Activated CD4-positive, CD25-positive, alpha-beta regulatory T cell treated with anti-CD3 and anti-CD28 coated beads, Interleukin-2, amount 50 U/mL, for 16 hours (primary cell): ENCODE measurements at regions not wholly inside any gene's neighbourhood (a gene's known extent, or its start where the extent isn't known, plus 50 kb on each side); places are given as distances from the start of the nearest gene placed in this dataset.
"Not testable (repeated sequence)": the region's sequence is repeated elsewhere in the genome, so short reads cannot be mapped to it uniquely, and the experiment has no call there.

Experiments used
- DNase-seq: peaks from one replicate; pipeline ENCODE4 v3.0.0-alpha.2; 2020; ENCODE audit warnings: low read depth, low spot score

DNA sequence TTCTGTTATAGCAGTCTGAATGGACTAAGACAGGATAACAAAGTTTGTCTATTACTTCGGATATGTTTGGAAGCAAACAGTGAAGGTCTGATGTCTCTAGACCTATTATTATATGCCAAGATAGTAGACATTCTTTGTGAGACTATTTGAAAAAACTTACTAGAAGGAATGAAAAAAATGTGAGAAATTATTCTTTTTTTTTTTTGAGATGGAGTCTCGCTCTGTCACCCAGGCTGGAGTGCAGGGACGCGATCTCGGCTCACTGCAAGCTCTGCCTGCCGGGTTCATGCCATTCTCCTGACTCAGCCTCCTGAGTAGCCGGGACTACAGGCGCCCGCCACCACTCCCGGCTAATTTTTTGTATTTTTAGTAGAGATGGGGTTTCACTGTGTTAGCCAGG lies 690.7 kb upstream of the SLC35B3 start:
- not testable (repeated sequence) for DNase-seq

DNA sequence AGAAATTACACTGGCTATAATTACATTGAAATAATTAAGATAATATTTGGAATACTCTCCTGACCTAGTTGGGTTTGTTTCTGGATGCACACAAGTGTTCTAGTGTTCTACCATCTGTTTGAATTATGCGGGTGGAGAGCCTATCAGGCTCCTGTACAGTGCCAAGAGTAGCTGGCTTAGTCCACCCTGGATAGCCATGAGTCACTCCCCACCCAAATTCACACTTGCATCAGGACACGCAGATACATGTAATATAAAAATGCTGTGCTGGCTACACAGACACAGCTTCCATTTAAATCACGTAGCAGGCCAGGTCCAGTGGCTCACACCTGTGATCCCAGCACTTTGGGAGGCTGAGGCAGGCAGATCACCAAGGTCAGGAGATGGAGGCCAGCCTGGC lies 686.2 kb upstream of the SLC35B3 start:
- no peak for DNase-seq

DNA sequence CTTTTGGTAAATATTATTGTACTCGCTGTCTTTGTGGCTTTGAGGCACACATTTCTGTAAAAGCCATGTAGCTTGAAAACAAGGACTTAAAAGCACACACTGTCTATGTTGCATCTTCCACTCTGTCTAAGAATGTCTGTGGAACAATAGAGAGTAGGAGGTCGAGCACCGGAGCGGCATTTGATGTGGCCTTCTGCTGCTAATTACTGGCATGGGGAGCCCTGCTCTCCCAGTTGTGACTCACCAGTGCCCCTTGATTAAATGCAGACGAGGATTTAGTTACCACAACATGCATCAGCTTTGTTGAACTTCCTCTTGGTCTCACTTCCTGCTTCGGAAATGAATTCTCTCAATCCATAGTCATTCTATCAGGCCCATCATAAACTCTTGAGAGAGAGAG lies 680.7 kb upstream of the SLC35B3 start:
- DNase-seq = no peak

DNA sequence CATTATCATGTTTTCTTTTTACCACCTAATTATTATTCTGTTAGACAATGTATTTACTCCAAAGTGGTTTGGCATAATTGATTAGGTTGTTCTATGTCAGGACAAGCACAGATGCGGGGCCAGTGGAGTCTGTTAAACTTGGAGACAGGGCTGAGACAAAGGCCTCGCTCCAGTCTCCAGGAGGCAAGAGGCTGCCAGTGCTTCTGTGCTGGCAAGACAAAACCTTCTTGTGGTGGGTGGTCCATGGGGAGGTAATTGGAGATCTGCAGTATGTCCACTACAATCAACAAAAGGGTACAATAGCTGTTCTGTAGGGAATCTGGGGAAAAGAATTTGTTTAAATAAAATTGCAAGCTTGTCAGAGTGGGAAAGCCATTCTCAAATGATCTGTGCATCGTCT lies 677.2 kb upstream of the SLC35B3 start:
- no peak for DNase-seq

DNA sequence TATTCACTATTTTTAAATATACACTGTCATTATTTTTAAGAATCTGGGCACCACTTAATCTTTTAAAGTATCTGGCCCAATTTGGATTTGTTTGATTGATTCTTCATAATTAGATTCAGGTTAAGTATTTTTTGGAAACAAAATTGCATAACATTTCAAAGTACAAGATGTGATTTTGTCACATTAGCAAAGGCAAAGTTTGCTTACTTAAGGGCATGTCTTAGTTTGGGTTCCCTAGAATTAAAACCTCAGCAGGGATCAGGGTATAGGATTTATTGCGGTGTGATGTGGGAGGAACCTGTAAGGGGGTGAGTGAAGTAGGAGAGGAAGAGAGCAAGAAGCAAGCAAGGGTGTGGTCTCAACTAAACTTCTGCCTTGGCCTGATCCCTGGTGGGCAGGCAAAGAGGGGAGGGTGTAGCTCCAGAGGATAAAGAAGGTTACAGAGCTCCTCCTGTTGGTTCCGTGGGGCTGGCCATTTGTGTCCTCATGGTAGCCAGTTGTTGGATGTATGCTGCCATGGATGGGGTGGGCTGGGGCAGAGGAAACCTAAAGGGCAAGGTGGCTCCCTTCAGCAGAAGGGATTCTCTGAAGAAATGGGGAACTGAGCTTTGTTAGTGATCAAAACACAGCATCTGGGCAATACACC lies 668.7 kb upstream of the SLC35B3 start:
- no peak for DNase-seq

DNA sequence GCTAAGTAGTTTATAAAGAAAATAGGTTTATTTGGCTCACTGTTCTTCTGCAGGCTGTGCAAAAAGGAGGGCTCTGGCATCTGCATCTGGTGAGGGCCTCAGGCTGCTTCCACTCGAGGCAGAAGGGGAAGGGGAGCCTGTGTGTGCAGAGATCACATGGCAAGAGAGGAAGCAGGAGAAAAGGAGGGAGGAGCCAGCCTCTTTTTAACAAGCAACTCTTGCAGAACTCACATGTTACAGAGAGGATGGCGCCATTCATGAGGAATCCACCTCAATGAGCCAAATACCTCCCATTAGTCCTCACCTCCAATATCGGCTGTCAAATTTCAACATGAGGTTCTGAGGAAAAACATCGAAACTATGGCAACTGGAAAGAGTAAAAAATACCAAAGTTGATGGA lies 666.6 kb upstream of the SLC35B3 start:
- DNase-seq = no peak

DNA sequence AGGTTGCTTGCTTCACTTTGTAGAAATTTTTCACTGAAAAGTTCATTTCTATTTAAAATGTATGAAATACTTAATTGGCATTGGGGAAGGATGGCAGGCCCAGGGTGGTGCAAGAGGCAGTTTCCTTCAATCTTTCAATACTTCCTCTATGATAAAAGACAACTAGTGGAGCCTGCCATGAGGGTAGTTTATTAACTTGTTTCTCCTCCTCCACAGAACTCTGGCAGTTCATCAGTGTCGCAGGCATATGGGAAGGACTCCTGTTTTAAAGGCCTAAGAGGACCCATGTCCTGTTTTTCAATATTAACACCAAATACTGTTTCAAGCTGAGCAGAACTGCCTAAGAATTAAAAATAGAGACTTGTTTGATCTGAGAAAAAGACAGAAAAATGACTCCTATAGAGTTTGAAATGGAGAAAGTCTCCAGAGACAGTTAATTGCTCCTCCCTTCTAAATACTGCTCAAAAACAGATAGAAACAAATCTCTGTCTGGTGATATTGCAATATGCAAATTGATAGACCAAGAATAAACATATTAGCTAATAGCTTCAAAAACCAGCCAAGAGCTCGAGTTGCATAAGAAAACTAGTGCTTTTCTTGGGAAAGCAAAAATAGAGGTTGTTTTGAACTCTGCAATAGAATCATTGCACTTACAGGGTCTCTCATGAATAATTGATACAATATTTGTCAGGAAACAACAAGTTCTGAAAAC lies 665.7 kb upstream of the SLC35B3 start:
- DNase-seq = no peak

DNA sequence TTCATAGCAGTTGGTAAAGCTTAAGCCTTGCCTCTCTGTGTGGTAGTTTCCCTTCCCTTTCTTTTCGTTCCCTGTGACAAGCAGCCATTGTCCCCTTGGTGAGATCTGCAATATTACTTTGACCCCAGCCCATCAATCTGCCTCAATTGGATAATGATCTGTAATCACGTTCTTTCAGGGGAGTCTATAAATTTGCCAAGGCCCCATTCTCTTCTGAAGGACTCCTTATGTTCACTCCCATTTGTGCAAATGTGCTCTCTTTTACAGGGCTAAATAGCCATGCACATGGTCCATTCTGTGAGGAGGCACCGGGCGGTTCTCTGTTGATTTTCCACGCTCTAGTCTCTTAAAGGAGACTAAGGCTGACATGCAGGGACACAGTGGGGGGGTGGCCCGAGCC lies 660.4 kb upstream of the SLC35B3 start:
- no peak for DNase-seq

DNA sequence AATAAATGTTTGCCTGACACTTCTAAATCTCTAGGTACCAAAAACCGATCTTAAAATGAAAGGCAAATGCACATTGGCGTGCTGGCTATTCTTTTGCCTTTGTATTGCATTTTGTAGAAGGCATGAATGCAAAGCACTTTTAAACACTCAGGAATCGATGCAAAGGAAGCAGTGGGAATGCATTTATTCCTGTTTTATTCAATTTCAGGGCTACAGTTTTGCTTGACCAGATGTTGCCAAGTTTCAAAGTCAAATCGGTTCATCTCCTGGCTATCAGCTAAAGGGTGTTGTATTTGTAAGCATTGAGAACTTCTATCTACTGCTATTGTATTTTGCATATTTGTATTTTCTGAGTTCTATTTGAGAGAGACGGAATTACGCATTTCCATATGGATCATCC lies 659.8 kb upstream of the SLC35B3 start:
- DNase-seq = no peak

DNA sequence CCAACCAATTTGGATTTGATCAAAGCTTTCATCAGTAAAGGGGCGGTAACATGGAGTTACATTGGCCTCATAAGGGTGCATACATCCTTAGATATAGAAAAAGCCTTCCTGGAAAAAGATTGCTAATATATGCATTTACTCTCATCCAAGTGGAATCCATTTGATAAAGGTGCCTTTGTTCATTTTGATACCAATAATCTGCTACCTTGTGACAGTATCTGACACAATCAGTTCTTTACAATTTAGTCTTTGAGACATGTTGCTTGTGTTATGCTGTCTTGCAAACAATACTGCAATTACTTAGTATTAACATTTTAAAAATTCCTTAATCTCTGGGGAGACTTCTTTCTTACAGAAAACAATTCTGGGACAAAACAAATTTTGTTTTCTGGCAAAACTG lies 654.4 kb upstream of the SLC35B3 start:
- DNase-seq = no peak

DNA sequence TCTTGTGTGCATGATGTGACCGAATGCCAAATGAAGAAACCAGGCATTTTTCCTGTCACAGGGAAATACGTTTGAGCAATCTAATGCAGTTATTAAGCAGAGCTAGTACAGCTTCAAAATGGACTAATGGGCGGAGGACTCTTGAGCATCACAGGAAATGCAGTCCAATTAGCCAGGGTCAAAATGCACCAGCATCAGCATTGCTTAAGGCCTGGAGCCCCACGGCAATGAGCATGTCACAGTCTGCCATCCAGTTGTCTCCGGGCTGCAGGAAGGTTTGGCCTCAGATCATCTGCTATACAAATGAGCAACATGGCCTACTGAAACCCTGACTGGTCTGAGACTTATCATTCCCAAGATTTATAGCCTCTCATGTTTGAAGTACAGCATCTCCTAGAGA lies 652.1 kb upstream of the SLC35B3 start:
- no peak for DNase-seq

DNA sequence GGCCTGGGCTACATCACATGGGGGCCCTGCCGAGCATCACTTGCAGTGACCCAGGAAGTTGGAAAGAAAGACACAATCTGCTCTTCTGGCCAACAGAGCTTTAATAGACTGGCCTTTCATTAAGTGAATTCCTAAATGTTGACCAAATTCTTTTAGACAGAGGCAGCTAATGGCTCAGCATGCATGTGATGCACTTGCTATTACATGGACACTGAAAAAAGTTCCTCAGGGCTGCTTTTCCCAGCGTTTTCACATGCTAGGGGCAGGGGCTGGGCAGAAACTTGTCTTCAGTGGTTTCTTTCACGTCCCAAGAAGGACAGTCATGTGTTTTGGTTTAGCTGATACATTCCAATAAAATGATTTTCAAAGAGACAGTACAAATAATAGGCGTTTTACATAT lies 651.0 kb upstream of the SLC35B3 start:
- no peak for DNase-seq

DNA sequence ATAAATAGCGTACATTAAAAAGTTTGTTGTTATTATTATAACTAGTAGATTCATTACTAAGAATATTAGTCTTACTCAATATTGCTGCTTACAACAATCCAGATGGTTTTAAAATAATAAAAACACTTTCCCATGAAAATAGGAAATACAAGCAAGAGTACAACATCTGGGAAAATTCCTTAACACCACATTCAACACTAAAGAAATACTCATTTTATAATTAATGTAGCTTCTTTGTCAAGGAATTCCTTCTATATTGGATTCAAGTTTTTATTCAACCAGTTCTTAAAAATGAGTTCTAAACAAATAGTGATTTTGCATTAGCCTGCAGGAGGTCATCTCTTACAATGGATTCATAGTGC lies 650.3 kb upstream of the SLC35B3 start:
- no peak for DNase-seq

DNA sequence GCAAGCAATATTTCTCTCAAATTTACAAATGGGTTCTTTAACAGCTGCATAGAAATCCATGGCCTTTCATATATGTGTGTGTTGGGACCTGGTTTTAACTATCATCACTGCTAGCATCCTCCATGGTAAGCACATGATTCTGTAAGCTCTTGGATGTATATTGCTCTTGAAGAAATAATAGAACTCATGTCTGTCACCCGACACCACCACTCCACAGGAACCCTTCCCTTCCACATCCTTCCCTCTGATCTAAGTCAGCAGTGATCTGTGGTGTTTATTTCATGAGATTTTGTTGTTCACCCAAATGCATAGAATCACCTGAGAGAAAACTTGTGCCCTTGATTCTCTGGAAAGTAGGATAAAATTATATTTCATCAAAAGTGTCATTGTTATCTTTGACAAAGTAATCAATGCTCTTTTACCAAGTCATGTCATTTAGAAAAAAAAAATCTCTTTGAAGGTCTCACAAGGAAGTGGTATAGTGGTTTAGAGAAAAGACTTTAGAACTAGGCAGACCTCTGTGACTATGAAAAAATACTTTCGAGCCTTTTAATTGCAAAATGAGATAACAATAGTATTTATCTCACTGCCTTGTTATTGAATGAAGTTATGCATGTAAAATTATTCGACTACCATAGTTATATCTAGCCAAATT lies 649.8 kb upstream of the SLC35B3 start:
- DNase-seq = no peak

DNA sequence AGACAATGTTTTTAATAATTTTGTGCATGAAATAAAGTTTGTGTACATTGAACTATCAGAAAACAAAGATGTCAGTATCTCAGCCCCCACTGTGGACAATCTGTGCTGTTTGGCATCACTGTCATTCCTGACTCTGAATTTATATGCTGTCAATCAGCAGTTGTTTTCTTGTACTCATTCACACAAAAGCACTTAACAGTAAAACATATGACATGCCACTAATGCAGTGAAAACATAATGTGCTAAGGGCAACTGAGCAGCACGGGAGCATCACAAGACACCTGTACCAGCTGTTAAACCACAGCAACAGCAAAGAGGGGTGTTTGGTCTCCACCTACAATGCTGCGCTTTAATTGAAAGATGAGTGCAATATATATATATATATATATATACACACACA lies 647.8 kb upstream of the SLC35B3 start:
- no peak for DNase-seq

DNA sequence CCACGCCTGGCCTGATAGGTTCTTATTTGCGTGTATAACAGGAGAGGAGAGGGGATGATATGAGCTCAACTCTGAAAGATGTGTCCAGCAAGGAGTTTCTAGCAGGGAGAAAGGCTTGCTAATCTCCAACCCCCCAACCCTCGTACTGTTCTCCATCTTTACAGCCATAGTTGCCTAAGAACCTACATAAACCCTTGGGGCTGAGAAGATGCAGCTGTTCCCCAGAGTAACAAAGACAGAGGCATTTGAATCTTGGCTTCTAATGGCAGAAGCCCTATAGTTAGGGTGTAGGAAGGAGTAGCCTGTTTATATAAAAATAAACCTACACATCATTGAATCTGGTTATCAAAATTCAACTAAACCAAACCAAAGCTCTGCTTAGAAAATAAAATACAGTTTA lies 631.4 kb upstream of the SLC35B3 start:
- no peak for DNase-seq

DNA sequence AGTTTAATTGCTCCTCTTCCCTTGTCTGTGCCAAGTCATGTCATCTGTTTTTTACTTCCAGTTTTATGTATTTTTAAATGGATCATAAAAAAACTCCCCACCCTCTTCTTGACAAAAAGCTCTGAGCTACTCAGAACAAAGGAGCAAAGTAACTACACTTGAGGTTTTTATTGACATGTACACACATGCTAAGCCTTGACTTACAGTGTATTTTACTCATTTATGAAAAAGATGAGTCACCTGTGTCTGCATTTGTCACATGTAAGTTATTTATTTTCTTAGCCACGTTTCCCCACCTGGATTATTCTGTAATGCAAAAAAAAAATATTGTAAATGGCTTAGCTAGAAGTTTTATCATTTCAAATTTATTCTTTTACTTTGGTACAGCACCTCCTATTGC lies 628.8 kb upstream of the SLC35B3 start:
- DNase-seq = no peak

DNA sequence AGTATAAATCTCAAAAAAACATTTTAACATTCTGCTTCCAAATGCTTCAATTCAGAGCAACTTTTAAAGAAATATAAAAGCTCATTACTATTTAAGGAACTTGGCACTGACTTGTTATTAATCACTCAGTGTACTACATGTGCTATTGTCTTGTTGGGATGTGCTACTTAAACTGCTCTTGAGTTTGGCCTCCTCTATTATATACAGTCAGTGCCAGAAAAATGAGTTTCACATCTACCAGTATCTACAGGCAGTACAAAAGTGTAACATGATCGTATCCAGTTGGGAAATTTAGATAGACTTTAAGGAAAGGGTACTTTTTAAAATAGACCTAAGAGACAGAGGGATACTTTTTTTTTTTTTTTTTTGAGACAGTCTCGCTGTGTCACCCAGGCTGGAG lies 627.3 kb upstream of the SLC35B3 start:
- DNase-seq = no peak

DNA sequence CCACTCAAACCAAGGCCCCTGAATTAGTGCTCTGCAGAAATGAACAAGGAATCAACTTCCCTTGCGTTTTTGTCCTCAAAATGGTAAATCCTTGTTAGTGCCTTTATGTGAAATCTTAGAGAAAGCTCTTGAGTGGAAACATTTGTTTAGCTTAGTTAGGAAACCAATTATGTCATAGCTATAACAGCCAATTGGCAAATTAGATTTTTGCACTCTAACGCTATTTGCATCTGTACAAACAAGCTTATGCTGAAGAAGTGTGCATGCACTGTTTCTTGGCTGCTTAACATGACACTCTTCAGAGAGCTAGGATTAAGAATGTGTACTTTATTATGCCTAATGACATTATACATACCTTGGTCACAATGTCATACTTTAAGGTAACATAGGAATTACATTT lies 622.6 kb upstream of the SLC35B3 start:
- no peak for DNase-seq

DNA sequence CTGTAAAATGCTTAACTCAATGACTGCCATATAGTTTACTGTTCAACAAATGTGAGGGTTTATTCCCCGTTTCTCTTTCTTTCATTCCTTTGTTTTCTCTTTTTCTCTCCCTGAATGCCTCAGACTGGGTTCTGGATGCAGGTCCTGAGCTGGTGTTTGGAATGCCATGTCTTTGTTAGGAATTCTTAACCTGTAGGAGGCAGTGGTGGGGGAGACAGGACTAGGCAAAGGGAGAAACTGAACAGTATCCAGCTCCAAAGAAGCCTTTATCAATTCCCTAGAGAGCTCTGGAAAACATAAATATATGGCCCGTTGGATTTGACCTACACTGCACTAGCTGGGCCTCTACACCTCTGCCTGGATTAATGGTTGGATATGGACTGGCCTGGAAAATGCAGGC lies 621.2 kb upstream of the SLC35B3 start:
- no peak for DNase-seq

DNA sequence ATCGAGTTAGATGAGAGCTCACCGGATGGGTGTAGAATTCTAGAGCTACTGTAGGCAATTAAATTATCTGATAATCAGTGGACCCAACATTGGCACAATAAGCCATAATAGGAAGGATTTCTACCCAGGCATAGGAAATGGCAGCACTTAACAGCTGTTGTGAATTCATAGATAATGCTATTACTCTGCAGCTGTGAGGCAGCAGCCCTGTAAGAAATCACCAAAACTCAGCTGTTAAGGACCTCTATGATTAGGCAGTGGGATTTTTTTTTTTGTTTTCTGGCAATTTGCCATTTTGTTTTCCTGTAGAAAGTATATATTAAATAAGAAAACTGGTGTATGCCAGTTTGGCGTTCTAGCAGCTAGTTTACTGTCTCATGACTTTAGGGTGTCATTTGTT lies 609.1 kb upstream of the SLC35B3 start:
- DNase-seq = no peak

DNA sequence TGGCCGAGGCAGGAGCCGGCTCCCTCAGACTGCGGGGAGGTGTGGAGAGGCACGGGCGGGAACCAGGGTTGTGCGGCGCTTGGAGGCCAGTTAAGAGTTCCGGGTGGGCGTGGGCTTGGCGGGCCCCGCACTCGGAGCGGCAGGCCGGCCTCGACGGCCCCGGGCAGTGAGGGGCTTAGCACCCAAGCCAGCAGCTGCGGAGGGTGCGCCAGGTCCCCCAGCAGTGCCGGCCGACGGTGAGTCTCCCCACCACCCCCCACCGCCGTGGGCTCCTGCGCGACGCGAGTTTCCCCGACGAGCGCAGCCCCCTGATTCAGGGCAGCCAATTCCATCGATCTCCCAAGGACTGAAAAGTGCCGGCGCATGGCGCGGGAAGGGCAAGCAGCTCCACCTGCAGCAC lies 605.4 kb upstream of the SLC35B3 start:
- no peak for DNase-seq

DNA sequence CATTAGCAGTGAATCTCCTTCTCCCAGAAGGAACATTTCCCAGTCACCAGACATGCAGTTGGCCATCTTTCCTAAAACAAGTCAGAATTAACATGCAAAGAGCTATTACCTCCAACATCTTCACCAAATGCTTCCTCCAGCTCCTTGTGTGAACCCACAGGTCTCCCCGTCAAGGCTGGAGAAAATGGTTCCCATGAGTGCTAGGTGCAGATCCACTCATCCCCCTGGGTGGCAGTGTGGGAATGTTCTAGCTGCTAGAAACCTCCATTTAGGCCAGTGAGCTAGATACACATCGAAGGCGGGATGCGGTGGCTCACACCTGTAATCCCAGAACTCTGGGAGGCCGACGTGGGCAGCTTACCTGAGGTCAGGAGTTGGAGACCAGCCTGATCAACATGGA lies 603.9 kb upstream of the SLC35B3 start:
- DNase-seq = no peak
